ENCODE measurements at regions not wholly inside any gene's neighbourhood (a gene's known extent, or its start where the extent isn't known, plus 50 kb on each side); places are given as distances from the start of the nearest gene placed in this dataset.

- no peak for TF ChIP-seq CTCF (IDR thresholded peaks at IDR 0.05)
- Mint-ChIP-seq H3K36me3 (ENCODE audit: low read depth) (no peaks in the 10 kb centered on the region), H3K27me3 (ENCODE audit: low read depth) (no peaks in the 10 kb centered on the region), H3K9me3 (ENCODE audit: low read depth) (no peaks in the 10 kb centered on the region), H3K4me3 (ENCODE audit: unreplicated experiment) (no peak overlapping the region), H3K27ac (ENCODE audit: unreplicated experiment) (no peak overlapping the region), H3K4me1 (ENCODE audit: low read depth) (peaks cover 35% of the 10 kb centered on the region)
- DNase-seq (ENCODE audit: low spot score), result no peak
Observed at GRCh38 chr20:53678990-53679596, 85.5 kb upstream of the ZNF217 start.

GRCh38 chr20:53678315-53678989 is 84.8 kb upstream of the ZNF217 start:
- TF ChIP-seq CTCF (IDR thresholded peaks at IDR 0.05), result peak; percentile 22
- no peaks in the 10 kb centered on the region for H3K27me3 Mint-ChIP-seq (ENCODE audit: low read depth)
- H3K4me1 Mint-ChIP-seq (ENCODE audit: low read depth), result peaks cover 35% of the 10 kb centered on the region
- H3K27ac Mint-ChIP-seq (ENCODE audit: unreplicated experiment), result peak overlapping the region; percentile 74
- H3K4me3 Mint-ChIP-seq (ENCODE audit: unreplicated experiment), result no peak overlapping the region
- H3K9me3 Mint-ChIP-seq (ENCODE audit: low read depth), result no peaks in the 10 kb centered on the region
- DNase-seq (ENCODE audit: low spot score), result no peak
- H3K36me3 Mint-ChIP-seq (ENCODE audit: low read depth), result no peaks in the 10 kb centered on the region

- H3K27ac Mint-ChIP-seq (ENCODE audit: unreplicated experiment), result peak overlapping the region; percentile 74
- no peaks in the 10 kb centered on the region for H3K27me3 Mint-ChIP-seq (ENCODE audit: low read depth)
- H3K9me3 Mint-ChIP-seq (ENCODE audit: low read depth), result no peaks in the 10 kb centered on the region
- H3K36me3 Mint-ChIP-seq (ENCODE audit: low read depth), result no peaks in the 10 kb centered on the region
- TF ChIP-seq CTCF (IDR thresholded peaks at IDR 0.05), result no peak
- peak overlapping the region; percentile 19 for H3K4me3 Mint-ChIP-seq (ENCODE audit: unreplicated experiment)
- peaks cover 39% of the 10 kb centered on the region for H3K4me1 Mint-ChIP-seq (ENCODE audit: low read depth)
- no peak for DNase-seq (ENCODE audit: low spot score)
Observed at GRCh38 chr20:53677447-53678314, 84.0 kb upstream of the ZNF217 start.

- peaks cover 42% of the 10 kb centered on the region for H3K4me1 Mint-ChIP-seq (ENCODE audit: low read depth)
- peak overlapping the region; percentile 74 for H3K27ac Mint-ChIP-seq (ENCODE audit: unreplicated experiment)
- H3K4me3 Mint-ChIP-seq (ENCODE audit: unreplicated experiment), result peak overlapping the region; percentile 19
- H3K27me3 Mint-ChIP-seq (ENCODE audit: low read depth), result no peaks in the 10 kb centered on the region
- H3K9me3 Mint-ChIP-seq (ENCODE audit: low read depth), result no peaks in the 10 kb centered on the region
- no peaks in the 10 kb centered on the region for H3K36me3 Mint-ChIP-seq (ENCODE audit: low read depth)
- no peak for DNase-seq (ENCODE audit: low spot score)
- no peak for TF ChIP-seq CTCF (IDR thresholded peaks at IDR 0.05)
Observed at GRCh38 chr20:53676987-53677386, 83.3 kb upstream of the ZNF217 start.

GRCh38 chr20:53676519-53676822 is 82.8 kb upstream of the ZNF217 start:
- H3K9me3 Mint-ChIP-seq (ENCODE audit: low read depth), result no peaks in the 10 kb centered on the region
- H3K27me3 Mint-ChIP-seq (ENCODE audit: low read depth), result no peaks in the 10 kb centered on the region
- no peak for TF ChIP-seq CTCF (IDR thresholded peaks at IDR 0.05)
- DNase-seq (ENCODE audit: low spot score), result no peak
- no peak overlapping the region for H3K27ac Mint-ChIP-seq (ENCODE audit: unreplicated experiment)
- no peaks in the 10 kb centered on the region for H3K36me3 Mint-ChIP-seq (ENCODE audit: low read depth)
- H3K4me1 Mint-ChIP-seq (ENCODE audit: low read depth), result peaks cover 42% of the 10 kb centered on the region
- no peak overlapping the region for H3K4me3 Mint-ChIP-seq (ENCODE audit: unreplicated experiment)
